OCI-LY7 (cell line): ENCODE measurements at regions not wholly inside any gene's neighbourhood (a gene's known extent, or its start where the extent isn't known, plus 50 kb on each side); places are given as distances from the start of the nearest gene placed in this dataset.

Source experiments
- BruUV-seq: library from RNA; stranded (reverse); fragments of 400-500 nt; replicated peaks from 2 replicates; lab custom pipeline; 2021; lab: Mats Ljungman, UMichigan
- CTCF ChIA-PET: fragments of 300-600 bp; sonication (Branson Sonifier 250); formaldehyde crosslinking; loops from one replicate; lab custom pipeline; 2022; ENCODE audit warnings: antibody characterized with exemption; ENCODE audit not compliant: unreplicated experiment; lab: Charles Lee
- POLR2A ChIA-PET: fragments of 300-600 bp; sonication (Branson Sonifier 250); formaldehyde crosslinking; loops from one replicate; lab custom pipeline; 2022; ENCODE audit warnings: antibody characterized with exemption; lab: Charles Lee
- DNase-seq: peaks from one replicate; pipeline ENCODE4 v3.0.0-alpha.2; 2015; ENCODE audit warnings: low spot score
- H2AFZ ChIP-seq: fragments of 200-600 bp; sonication (generic), shearing (Covaris generic); 2 replicates; pipeline ENCODE4 v1.6.1; 2014; ENCODE audit warnings: mild to moderate bottlenecking, antibody characterized with exemption, low read length, moderate library complexity
- H3K27ac ChIP-seq: fragments of 200-600 bp; sonication (generic); 2 replicates; pipeline ENCODE4 v1.5.1; 2014; ENCODE audit warnings: mixed run types, low read depth, mild to moderate bottlenecking, moderate library complexity, low read length, inconsistent platforms; ENCODE audit not compliant: poor library complexity, severe bottlenecking
- H3K36me3 ChIP-seq: fragments of 200-600 bp; sonication (generic); 2 replicates; pipeline ENCODE4 v1.6.1; 2014; ENCODE audit warnings: mild to moderate bottlenecking, antibody characterized with exemption, low read length, moderate library complexity, mixed read lengths; ENCODE audit not compliant: insufficient read depth
- H3K4me1 ChIP-seq: fragments of 200-600 bp; sonication (generic); 2 replicates; pipeline ENCODE4 v1.5.1; 2014; ENCODE audit warnings: mild to moderate bottlenecking, low read length; ENCODE audit not compliant: insufficient read depth, poor library complexity, severe bottlenecking
- H3K4me2 ChIP-seq: fragments of 200-600 bp; sonication (generic); 2 replicates; pipeline ENCODE4 v1.6.1; 2014; ENCODE audit warnings: mild to moderate bottlenecking, low read length
- H3K4me3 ChIP-seq: fragments of 200-600 bp; sonication (generic); 2 replicates; pipeline ENCODE4 v1.5.1; 2014; ENCODE audit warnings: mild to moderate bottlenecking, low read depth, low read length; ENCODE audit not compliant: poor library complexity, severe bottlenecking
- H3K79me2 ChIP-seq: fragments of 200-600 bp; sonication (generic); 2 replicates; pipeline ENCODE4 v1.6.1; 2016; ENCODE audit warnings: low read depth, mild to moderate bottlenecking, low read length, moderate library complexity, mixed read lengths; ENCODE audit not compliant: insufficient read depth
- H3K9me2 ChIP-seq: fragments of 200-600 bp; sonication (generic); 2 replicates; pipeline ENCODE4 v1.6.1; 2016; ENCODE audit warnings: mild to moderate bottlenecking, low read length, mixed read lengths; ENCODE audit not compliant: insufficient read depth
- H3K9me3 ChIP-seq: fragments of 200-600 bp; sonication (generic); 2 replicates; pipeline ENCODE4 v1.6.1; 2014; ENCODE audit warnings: mild to moderate bottlenecking, mixed run types, low read length, mixed read lengths
- H4K20me1 ChIP-seq: fragments of 200-600 bp; sonication (generic); 2 replicates; pipeline ENCODE4 v1.6.1; 2014; ENCODE audit warnings: mild to moderate bottlenecking, antibody characterized with exemption, low read length, moderate library complexity, mixed read lengths; ENCODE audit not compliant: insufficient read depth
- CTCF ChIP-seq: fragments of 200-600 bp; sonication (generic); conservative IDR thresholded peaks from 2 replicates; pipeline ENCODE4 v1.5.1; 2014; ENCODE audit warnings: mild to moderate bottlenecking, antibody characterized with exemption, low read length, moderate library complexity, mixed read lengths
- EZH2phosphoT487 ChIP-seq: fragments of 200-600 bp; sonication (generic); IDR thresholded peaks from 2 replicates; pipeline ENCODE4 v1.6.1; 2018; ENCODE audit warnings: low read depth, borderline replicate concordance, mild to moderate bottlenecking, mixed run types, antibody characterized with exemption, low read length, moderate library complexity, mixed read lengths
- intact Hi-C: fragments of 100-400 bp; cut with micrococcal nuclease; formaldehyde crosslinking; loops from one replicate; pipeline ENCODE4 v1.10.0; 2022; ENCODE audit not compliant: unreplicated experiment

GRCh38 chr13:79650688-79651087 is 169.7 kb downstream of the NDFIP2 start:
- H3K9me2 ChIP-seq: no peaks in the 10 kb centered on the region
- ChIA-PET CTCF (no interaction called here), POLR2A (no interaction called here)
- no peak for DNase-seq
- H3K4me3 ChIP-seq: no peak overlapping the region
- no peak overlapping the region for H3K27ac ChIP-seq
- intact Hi-C loops: no loop called here
- H2AFZ ChIP-seq: no peak overlapping the region
- no peaks in the 10 kb centered on the region for H3K36me3 ChIP-seq
- no peak overlapping the region for H3K4me2 ChIP-seq
- no peak for TF ChIP-seq CTCF
- no peak for TF ChIP-seq EZH2phosphoT487
- H4K20me1 ChIP-seq: no peaks in the 10 kb centered on the region
- no peaks in the 10 kb centered on the region for H3K9me3 ChIP-seq
- H3K79me2 ChIP-seq: no peaks in the 10 kb centered on the region
- H3K4me1 ChIP-seq: no peaks in the 10 kb centered on the region
- no TSS peak for BruUV-seq

GRCh38 chr13:79648191-79648590 is 167.2 kb downstream of the NDFIP2 start:
- Histone ChIP-seq H3K9me3 (no peaks in the 10 kb centered on the region), H4K20me1 (no peaks in the 10 kb centered on the region), H3K27ac (no peak overlapping the region), H3K9me2 (no peaks in the 10 kb centered on the region), H3K36me3 (no peaks in the 10 kb centered on the region), H2AFZ (no peak overlapping the region), H3K79me2 (no peaks in the 10 kb centered on the region), H3K4me1 (no peaks in the 10 kb centered on the region), H3K4me2 (no peak overlapping the region), H3K4me3 (no peak overlapping the region)
- no peak for DNase-seq
- TF ChIP-seq EZH2phosphoT487: no peak
- TF ChIP-seq CTCF: no peak
- no TSS peak for BruUV-seq
- POLR2A ChIA-PET: interaction anchor here (1.2 kb wide), 1 partner anchor 11 kb away, joined by 4 read pairs; no protein-coding TSS in a partner anchor
- CTCF ChIA-PET: no interaction called here
- intact Hi-C loops: no loop called here

DNA sequence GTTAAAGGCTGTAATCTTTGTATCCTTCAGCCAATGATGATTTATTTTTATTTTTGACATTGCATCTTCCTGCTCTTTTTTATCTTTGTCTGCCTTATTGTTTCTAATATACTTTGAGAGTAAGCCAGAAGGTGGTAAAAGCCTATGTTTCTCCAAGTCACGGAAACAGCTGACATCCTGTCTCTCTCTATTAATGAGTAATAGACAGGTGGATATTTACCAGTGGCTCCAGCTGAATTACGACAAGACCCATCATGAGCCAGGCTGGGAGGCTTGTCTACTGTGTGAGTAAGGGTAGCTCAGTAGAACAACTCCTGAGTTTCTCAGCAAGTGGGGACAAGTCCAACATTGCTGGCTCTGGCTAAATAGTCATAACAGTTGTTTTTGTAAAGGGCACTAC is 166.6 kb downstream of the NDFIP2 start:
- no peaks in the 10 kb centered on the region for H3K9me3 ChIP-seq
- no peak for DNase-seq
- H2AFZ ChIP-seq: no peak overlapping the region
- no peaks in the 10 kb centered on the region for H3K36me3 ChIP-seq
- no peak for TF ChIP-seq CTCF
- no peak for TF ChIP-seq EZH2phosphoT487
- POLR2A ChIA-PET: interaction anchor here (1.2 kb wide), 1 partner anchor 11 kb away, joined by 4 read pairs; no protein-coding TSS in a partner anchor
- no peak overlapping the region for H3K27ac ChIP-seq
- BruUV-seq: no TSS peak
- no peak overlapping the region for H3K4me2 ChIP-seq
- CTCF ChIA-PET: no interaction called here
- H3K9me2 ChIP-seq: no peaks in the 10 kb centered on the region
- no peaks in the 10 kb centered on the region for H3K4me1 ChIP-seq
- no peak overlapping the region for H3K4me3 ChIP-seq
- H4K20me1 ChIP-seq: no peaks in the 10 kb centered on the region
- no peaks in the 10 kb centered on the region for H3K79me2 ChIP-seq
- intact Hi-C loops: no loop called here
